Heart right ventricle (tissue), 16 donors: ENCODE measurements at regions not wholly inside any gene's neighbourhood (a gene's known extent, or its start where the extent isn't known, plus 50 kb on each side); places are given as distances from the start of the nearest gene placed in this dataset.
A peak's percentile ranks its signal among the peaks of the same experiment; 100 is the strongest.

Source experiments
- ATAC-seq, 8 donors: fragments of 200-7000 bp; cut with Tn5 transposase; one replicate each; pipeline ENCODE4 v1.9.1; 2020; ENCODE audit warnings: mild to moderate bottlenecking in 8 of 8, moderate library complexity in 8 of 8, moderate number of reproducible peaks in 1 of 8
- DNase-seq, 2 donors: peaks; one replicate each; pipeline ENCODE4 v3.0.0-alpha.2; 2020
- H3K27ac ChIP-seq, 10 donors: fragments of 200-600 bp; sonication (generic) in 2 of 10; one replicate each; pipeline versions ENCODE4 v1.5.0 to v1.8.0; 2020 to 2022; ENCODE audit warnings: mild to moderate bottlenecking in 3 of 10
- H3K27me3 ChIP-seq, 7 donors: fragments of 200-600 bp; one replicate each; pipeline ENCODE4 v1.8.0; 2021 to 2022; ENCODE audit warnings: mild to moderate bottlenecking in 2 of 7
- H3K36me3 ChIP-seq, 9 donors: fragments of 200-600 bp; sonication (generic) in 1 of 9; one replicate each; pipeline versions ENCODE4 v1.5.0 to v1.8.0; 2020 to 2022; ENCODE audit warnings: mild to moderate bottlenecking in 2 of 9
- H3K4me1 ChIP-seq, 9 donors: fragments of 200-600 bp; sonication (generic) in 1 of 9; one replicate each; pipeline versions ENCODE4 v1.5.0 to v1.8.0; 2020 to 2022; ENCODE audit warnings: mild to moderate bottlenecking in 4 of 9
- H3K4me3 ChIP-seq, 10 donors: fragments of 200-600 bp; sonication (generic) in 2 of 10; one replicate each; pipeline versions ENCODE4 v1.5.0 to v1.8.0; 2020 to 2022; ENCODE audit warnings: mild to moderate bottlenecking in 7 of 10, moderate library complexity in 2 of 10
- H3K9me3 ChIP-seq, 11 donors: fragments of 200-600 bp in 10 of 11; sonication (generic) in 2 of 11; one replicate each; pipeline versions ENCODE4 v1.5.0 to v1.8.0; 2013 to 2022; ENCODE audit warnings: mild to moderate bottlenecking in 2 of 11, control low read depth in 1 of 11, moderate library complexity in 1 of 11
- WGBS, 2 donors: extraction: QIAGEN DNeasy Blood & Tissue Kit; methylation state at CpG; one replicate each; pipeline ENCODE4 v1.1.7; 2013; ENCODE audit warnings: inconsistent platforms in 1 of 2; 5-methylcytosine and 5-hydroxymethylcytosine counted together
- intact Hi-C, 10 donors: fragments of 100-400 bp; cut with DNase I; formaldehyde crosslinking; loops; one replicate each; pipeline versions ENCODE4 v1.11.1 to v1.14.2; 2022
- TF ChIP-seq, protein P1 (sequence below), 9 donors: fragments of 200-600 bp; sonication (generic) in 2 of 9; IDR thresholded peaks; one replicate each; pipeline versions ENCODE4 v1.5.0 to v1.8.0; 2021 to 2022; ENCODE audit warnings: antibody characterized with exemption in 9 of 9, mild to moderate bottlenecking in 5 of 9, moderate library complexity in 1 of 9
- donor health status: Arrhythmogenic right ventricular cardiomyopathy.
- donor health status: ischemic (EF 13 %, LVEDD 7.1; RV severe dilation, severe dysfunction).
- donor health status: healthy with polysubstance abuse.
- donor health status: DM: no; HTN: yes; CAD: no.
- donor health status: DM: no; HTN: no; CAD: no.
- donor health status: ischemic (EF 25% LVEDD 6.9; RV normal size, moderate dysfunction).
- donor health status: ischemic (EF 25% LVEDD 5.7; RV mildly dilated, moderate dysfunction).
- donor health status: healthy.
- donor health status: DM: yes; HTN: yes; CAD: no.
- donor health status: Ischemic cardiomyopathy.
- donor health status: ischemic (EF 35%, LVEDD 5.7; RV mildly dilated, moderate dysfunction).
- donor health status: nonischemic (EF 11% LVEDD 7.7; RV severe dilation, severe dysfunction).
- donor health status: DM: yes; HTN: yes; CAD: no.
- donor health status: PGD.
- donor health status: ischemic (EF 29% LVEDD 5.4; RV normal size, mild dysfunction).
- donor health status: nonischemic (EF 23%, LVEDD 6.1; RV moderate dilation, normal function).

GRCh38 chr12:91309450-91309849 lies 126.8 kb upstream of the DCN start:
- Histone ChIP-seq H3K36me3 (no peaks in the 10 kb centered on the region), H3K4me1 (no peaks in the 10 kb centered on the region), H3K27ac (no peak overlapping the region), H3K9me3 (peaks cover 0 to 6% (median 0%) of the 10 kb centered on the region in 11 donors), H3K4me3 (no peak overlapping the region), H3K27me3 (no peaks in the 10 kb centered on the region)
- DNase-seq (no peak), ATAC-seq (no peak)
- intact Hi-C loops, result no loop called here
- 50 to 56% methylated on average over 2 of the region's 2 CpGs for WGBS, 2 donors
- TF ChIP-seq, protein P1, sequence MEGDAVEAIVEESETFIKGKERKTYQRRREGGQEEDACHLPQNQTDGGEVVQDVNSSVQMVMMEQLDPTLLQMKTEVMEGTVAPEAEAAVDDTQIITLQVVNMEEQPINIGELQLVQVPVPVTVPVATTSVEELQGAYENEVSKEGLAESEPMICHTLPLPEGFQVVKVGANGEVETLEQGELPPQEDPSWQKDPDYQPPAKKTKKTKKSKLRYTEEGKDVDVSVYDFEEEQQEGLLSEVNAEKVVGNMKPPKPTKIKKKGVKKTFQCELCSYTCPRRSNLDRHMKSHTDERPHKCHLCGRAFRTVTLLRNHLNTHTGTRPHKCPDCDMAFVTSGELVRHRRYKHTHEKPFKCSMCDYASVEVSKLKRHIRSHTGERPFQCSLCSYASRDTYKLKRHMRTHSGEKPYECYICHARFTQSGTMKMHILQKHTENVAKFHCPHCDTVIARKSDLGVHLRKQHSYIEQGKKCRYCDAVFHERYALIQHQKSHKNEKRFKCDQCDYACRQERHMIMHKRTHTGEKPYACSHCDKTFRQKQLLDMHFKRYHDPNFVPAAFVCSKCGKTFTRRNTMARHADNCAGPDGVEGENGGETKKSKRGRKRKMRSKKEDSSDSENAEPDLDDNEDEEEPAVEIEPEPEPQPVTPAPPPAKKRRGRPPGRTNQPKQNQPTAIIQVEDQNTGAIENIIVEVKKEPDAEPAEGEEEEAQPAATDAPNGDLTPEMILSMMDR (IDR thresholded peaks at IDR 0.05), result no peak

GRCh38 chr12:91307957-91308670 lies 125.5 kb upstream of the DCN start:
- H3K4me1 ChIP-seq, result no peaks in the 10 kb centered on the region
- intact Hi-C loops, result no loop called here
- DNase-seq, result no peak
- no peak overlapping the region for H3K4me3 ChIP-seq
- TF ChIP-seq, protein P1 (IDR thresholded peaks at IDR 0.05), result no peak
- H3K27me3 ChIP-seq, result no peaks in the 10 kb centered on the region
- ATAC-seq, result no peak
- peaks cover 0 to 6% (median 0%) of the 10 kb centered on the region in 11 donors for H3K9me3 ChIP-seq
- H3K36me3 ChIP-seq, result no peaks in the 10 kb centered on the region
- H3K27ac ChIP-seq, result peak overlapping the region in 2 of 10 donors; percentile 16 to 20
- WGBS, 2 donors, result 37 to 71% methylated on average over 1 of the region's 1 CpG

- Histone ChIP-seq H3K9me3 (no peaks in the 10 kb centered on the region), H3K4me1 (no peaks in the 10 kb centered on the region), H3K4me3 (no peak overlapping the region), H3K27ac (no peak overlapping the region), H3K27me3 (no peaks in the 10 kb centered on the region), H3K36me3 (no peaks in the 10 kb centered on the region)
- ATAC-seq, result no peak
- intact Hi-C loops, result no loop called here
- no peak for DNase-seq
- TF ChIP-seq, protein P1 (IDR thresholded peaks at IDR 0.05), result no peak
These were observed 107.7 kb upstream of the DCN start for GRCh38 chr12:91290354-91290753.

GRCh38 chr12:91289906-91290305 lies 107.3 kb upstream of the DCN start:
- H3K27ac ChIP-seq, result no peak overlapping the region
- intact Hi-C loops, result no loop called here
- H3K4me3 ChIP-seq, result no peak overlapping the region
- no peaks in the 10 kb centered on the region for H3K9me3 ChIP-seq
- H3K36me3 ChIP-seq, result no peaks in the 10 kb centered on the region
- DNase-seq (no peak), ATAC-seq (no peak)
- H3K27me3 ChIP-seq, result no peaks in the 10 kb centered on the region
- H3K4me1 ChIP-seq, result no peaks in the 10 kb centered on the region
- WGBS, 2 donors, result 64 to 71% methylated on average over 3 of the region's 3 CpGs
- TF ChIP-seq, protein P1 (IDR thresholded peaks at IDR 0.05), result no peak
